Esophagus muscularis mucosa (tissue), 3 donors: ENCODE measurements at regions not wholly inside any gene's neighbourhood (a gene's known extent, or its start where the extent isn't known, plus 50 kb on each side); places are given as distances from the start of the nearest gene placed in this dataset.

Experiments used
- EP300 ChIP-seq: sonication (generic); formaldehyde crosslinking; IDR thresholded peaks from one replicate; pipeline ENCODE4 v1.6.1; 2017; ENCODE audit warnings: antibody characterized with exemption
- TF ChIP-seq, protein P1 (sequence below), 3 experiments: fragments of 200-600 bp in 2 of 3; fragments of 450-650 bp in 1 of 3; sonication (generic) in 2 of 3; IDR thresholded peaks; one replicate each; pipeline ENCODE4 v1.5.1; 2017 to 2019; ENCODE audit warnings: antibody characterized with exemption in 3 of 3, mild to moderate bottlenecking in 2 of 3, moderate library complexity in 1 of 3

DNA sequence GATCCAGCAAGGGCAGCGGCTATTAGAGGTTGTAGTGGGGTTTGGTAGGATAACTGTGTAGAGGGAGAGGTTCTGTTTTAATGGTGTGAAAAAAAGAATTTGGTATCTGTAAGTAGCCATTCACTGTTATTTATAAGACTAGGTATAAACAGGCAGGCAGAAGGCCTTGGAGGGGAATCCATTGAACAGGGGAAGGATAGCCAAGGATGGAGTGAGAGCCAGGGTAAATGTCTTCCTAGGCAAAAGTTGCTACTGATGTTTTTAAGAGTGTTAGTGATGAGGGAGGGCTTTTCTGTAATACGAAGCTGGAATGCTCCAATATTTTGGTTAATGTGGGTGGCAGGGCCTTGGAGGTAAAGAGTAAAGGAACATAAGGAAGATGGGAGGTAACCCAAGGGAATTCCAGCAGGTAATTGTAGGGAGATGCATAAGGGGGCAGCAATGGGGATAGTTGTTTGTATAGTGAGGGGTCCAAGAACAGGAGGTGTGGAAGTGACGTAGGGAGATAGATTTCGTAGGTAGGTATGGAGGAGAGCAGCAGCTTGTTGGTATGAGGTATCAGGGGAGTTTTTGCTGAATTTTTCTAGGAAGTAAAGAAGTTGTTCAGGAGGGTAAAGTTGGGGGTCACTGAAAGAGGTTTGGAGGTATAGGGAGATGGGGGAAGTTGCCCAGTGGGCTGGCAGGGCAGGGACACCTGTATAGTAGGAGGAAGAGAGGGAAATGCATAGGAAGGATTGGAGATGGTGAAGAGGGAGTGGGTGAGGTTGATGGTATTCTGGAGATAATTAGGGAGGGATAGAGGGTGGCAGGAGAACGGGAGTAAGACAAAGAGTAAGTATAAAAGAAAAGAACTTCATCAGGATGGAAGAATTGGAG lies 752.4 kb upstream of the ADGRB3 start:
- TF ChIP-seq EP300: no peak
- TF ChIP-seq, protein P1, sequence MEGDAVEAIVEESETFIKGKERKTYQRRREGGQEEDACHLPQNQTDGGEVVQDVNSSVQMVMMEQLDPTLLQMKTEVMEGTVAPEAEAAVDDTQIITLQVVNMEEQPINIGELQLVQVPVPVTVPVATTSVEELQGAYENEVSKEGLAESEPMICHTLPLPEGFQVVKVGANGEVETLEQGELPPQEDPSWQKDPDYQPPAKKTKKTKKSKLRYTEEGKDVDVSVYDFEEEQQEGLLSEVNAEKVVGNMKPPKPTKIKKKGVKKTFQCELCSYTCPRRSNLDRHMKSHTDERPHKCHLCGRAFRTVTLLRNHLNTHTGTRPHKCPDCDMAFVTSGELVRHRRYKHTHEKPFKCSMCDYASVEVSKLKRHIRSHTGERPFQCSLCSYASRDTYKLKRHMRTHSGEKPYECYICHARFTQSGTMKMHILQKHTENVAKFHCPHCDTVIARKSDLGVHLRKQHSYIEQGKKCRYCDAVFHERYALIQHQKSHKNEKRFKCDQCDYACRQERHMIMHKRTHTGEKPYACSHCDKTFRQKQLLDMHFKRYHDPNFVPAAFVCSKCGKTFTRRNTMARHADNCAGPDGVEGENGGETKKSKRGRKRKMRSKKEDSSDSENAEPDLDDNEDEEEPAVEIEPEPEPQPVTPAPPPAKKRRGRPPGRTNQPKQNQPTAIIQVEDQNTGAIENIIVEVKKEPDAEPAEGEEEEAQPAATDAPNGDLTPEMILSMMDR (IDR thresholded peaks at IDR 0.05): no peak
